ENCODE measurements at regions not wholly inside any gene's neighbourhood (a gene's known extent, or its start where the extent isn't known, plus 50 kb on each side); places are given as distances from the start of the nearest gene placed in this dataset.
"Not testable (repeated sequence)": the region's sequence is repeated elsewhere in the genome, so short reads cannot be mapped to it uniquely, and the experiment has no call there.

GRCh38 chr15:87704276-87704675 is 552.3 kb downstream of the NTRK3 start:
- no peaks in the 10 kb centered on the region for H3K4me1 Mint-ChIP-seq
- no peaks in the 10 kb centered on the region for H3K27me3 Mint-ChIP-seq
- no peak overlapping the region for H3K4me3 Mint-ChIP-seq
- ChIA-PET CTCF (no interaction called here), POLR2A (no interaction called here)
- H3K9me3 Mint-ChIP-seq = no peaks in the 10 kb centered on the region
- no peak for DNase-seq
- no peaks in the 10 kb centered on the region for H3K36me3 Mint-ChIP-seq (ENCODE audit: low read depth)
- no peak overlapping the region for H3K27ac Mint-ChIP-seq

GRCh38 chr15:87703327-87704111 is 553.0 kb downstream of the NTRK3 start:
- H3K4me3 Mint-ChIP-seq = no peak overlapping the region
- CTCF ChIA-PET = no interaction called here

GRCh38 chr15:87702270-87702669 is 554.3 kb downstream of the NTRK3 start:
- no peak for DNase-seq
- H3K36me3 Mint-ChIP-seq (ENCODE audit: low read depth) = no peaks in the 10 kb centered on the region
- H3K4me1 Mint-ChIP-seq = no peaks in the 10 kb centered on the region
- no peaks in the 10 kb centered on the region for H3K9me3 Mint-ChIP-seq
- no peak overlapping the region for H3K4me3 Mint-ChIP-seq
- no peaks in the 10 kb centered on the region for H3K27me3 Mint-ChIP-seq
- POLR2A ChIA-PET = no interaction called here
- H3K27ac Mint-ChIP-seq = no peak overlapping the region
- CTCF ChIA-PET = no interaction called here

More at GRCh38 chr15:87703327-87704111, 553.0 kb downstream of the NTRK3 start:
- no peaks in the 10 kb centered on the region for H3K36me3 Mint-ChIP-seq (ENCODE audit: low read depth)
- H3K4me1 Mint-ChIP-seq = no peaks in the 10 kb centered on the region
- no peaks in the 10 kb centered on the region for H3K9me3 Mint-ChIP-seq
- no peaks in the 10 kb centered on the region for H3K27me3 Mint-ChIP-seq
- H3K27ac Mint-ChIP-seq = no peak overlapping the region
- POLR2A ChIA-PET = no interaction called here
- DNase-seq = no peak

- H3K36me3 Mint-ChIP-seq (ENCODE audit: low read depth); H3K27ac Mint-ChIP-seq; DNase-seq; H3K27me3 Mint-ChIP-seq; CTCF ChIA-PET; H3K9me3 Mint-ChIP-seq; POLR2A ChIA-PET; H3K4me1 Mint-ChIP-seq; H3K4me3 Mint-ChIP-seq: not testable (repeated sequence)
Observed at GRCh38 chr15:87698467-87698866, 558.1 kb downstream of the NTRK3 start.

DNA sequence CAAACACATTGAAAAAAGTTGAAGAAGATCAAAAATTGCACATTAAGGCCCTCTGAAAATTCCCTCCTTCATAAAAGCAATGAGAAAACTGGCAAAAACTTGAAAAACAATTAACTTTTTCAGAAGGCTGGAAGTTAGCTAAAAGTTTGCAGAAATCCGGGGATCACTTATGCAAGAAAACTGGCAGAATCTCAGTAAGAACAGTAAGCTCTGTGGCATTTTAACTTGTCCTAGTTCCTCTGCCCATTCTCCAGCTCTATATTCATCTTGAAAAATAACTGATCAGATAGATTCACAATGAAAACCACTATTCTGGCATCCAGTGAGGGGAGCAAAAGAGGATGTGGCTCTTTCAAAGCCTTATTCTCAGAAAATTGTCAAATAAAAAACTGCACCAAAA is 566.8 kb downstream of the NTRK3 start:
- peaks cover 11% of the 10 kb centered on the region for H3K9me3 Mint-ChIP-seq
- no peaks in the 10 kb centered on the region for H3K27me3 Mint-ChIP-seq
- no peak overlapping the region for H3K4me3 Mint-ChIP-seq
- DNase-seq = no peak
- H3K4me1 Mint-ChIP-seq = peaks cover 6% of the 10 kb centered on the region
- POLR2A ChIA-PET = no interaction called here
- H3K36me3 Mint-ChIP-seq (ENCODE audit: low read depth) = no peaks in the 10 kb centered on the region
- H3K27ac Mint-ChIP-seq = no peak overlapping the region
- CTCF ChIA-PET = no interaction called here

- Mint-ChIP-seq H3K4me1 (peaks cover 6% of the 10 kb centered on the region), H3K27me3 (no peaks in the 10 kb centered on the region), H3K9me3 (peaks cover 15% of the 10 kb centered on the region), H3K4me3 (no peak overlapping the region), H3K36me3 (ENCODE audit: low read depth) (no peaks in the 10 kb centered on the region), H3K27ac (no peak overlapping the region)
- CTCF ChIA-PET = no interaction called here
- no peak for DNase-seq
- POLR2A ChIA-PET = no interaction called here
Observed at GRCh38 chr15:87687523-87687870, 569.0 kb downstream of the NTRK3 start.

GRCh38 chr15:87686841-87687522 is 569.6 kb downstream of the NTRK3 start:
- H3K4me3 Mint-ChIP-seq = no peak overlapping the region
- no peak for DNase-seq
- POLR2A ChIA-PET = no interaction called here

GRCh38 chr15:87686339-87686738 is 570.2 kb downstream of the NTRK3 start:
- Mint-ChIP-seq H3K27ac (no peak overlapping the region), H3K36me3 (ENCODE audit: low read depth) (no peaks in the 10 kb centered on the region), H3K27me3 (no peaks in the 10 kb centered on the region), H3K4me1 (peaks cover 11% of the 10 kb centered on the region), H3K4me3 (no peak overlapping the region), H3K9me3 (peaks cover 16% of the 10 kb centered on the region)
- ChIA-PET CTCF (no interaction called here), POLR2A (no interaction called here)
- no peak for DNase-seq

More at GRCh38 chr15:87686841-87687522, 569.6 kb downstream of the NTRK3 start:
- Mint-ChIP-seq H3K27ac (no peak overlapping the region), H3K4me1 (peaks cover 6% of the 10 kb centered on the region), H3K9me3 (peaks cover 14% of the 10 kb centered on the region), H3K36me3 (ENCODE audit: low read depth) (no peaks in the 10 kb centered on the region), H3K27me3 (no peaks in the 10 kb centered on the region)
- CTCF ChIA-PET = no interaction called here

- peaks cover 17% of the 10 kb centered on the region for H3K4me1 Mint-ChIP-seq
- ChIA-PET POLR2A (no interaction called here), CTCF (no interaction called here)
- H3K27me3 Mint-ChIP-seq = no peaks in the 10 kb centered on the region
- no peak overlapping the region for H3K4me3 Mint-ChIP-seq
- H3K9me3 Mint-ChIP-seq = peaks cover 33% of the 10 kb centered on the region
- H3K36me3 Mint-ChIP-seq (ENCODE audit: low read depth) = peaks cover 6% of the 10 kb centered on the region
- H3K27ac Mint-ChIP-seq = no peak overlapping the region
- DNase-seq = no peak
Observed at GRCh38 chr15:87682527-87682926, 574.0 kb downstream of the NTRK3 start.

DNA sequence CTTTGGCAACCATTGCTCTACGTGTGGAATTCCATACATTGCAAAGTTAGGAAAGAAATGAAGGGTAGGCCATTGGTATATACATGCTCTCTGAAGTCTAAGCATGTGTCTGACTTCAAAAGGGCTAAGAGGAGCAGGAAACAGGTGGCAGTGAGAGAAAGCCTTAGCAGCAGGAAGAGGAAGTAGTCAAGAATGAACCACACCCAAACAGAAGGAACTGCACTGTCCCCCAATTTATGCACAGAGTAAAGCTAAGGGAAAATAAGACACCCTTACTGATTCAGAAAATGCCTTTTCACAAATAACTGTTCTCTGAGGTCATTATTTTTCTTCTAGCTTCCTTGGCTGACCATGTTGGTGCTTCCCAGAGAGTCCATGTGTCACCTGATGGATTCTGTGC is 575.4 kb downstream of the NTRK3 start:
- Mint-ChIP-seq H3K27ac (peak overlapping the region; percentile 76), H3K27me3 (no peaks in the 10 kb centered on the region), H3K36me3 (ENCODE audit: low read depth) (peaks cover 6% of the 10 kb centered on the region), H3K9me3 (peaks cover 41% of the 10 kb centered on the region), H3K4me3 (no peak overlapping the region), H3K4me1 (peaks cover 17% of the 10 kb centered on the region)
- POLR2A ChIA-PET = no interaction called here
- CTCF ChIA-PET = interaction anchor here (0.6 kb wide), 1 partner anchor 140 kb away, joined by 3 read pairs; no protein-coding TSS in a partner anchor
- DNase-seq = no peak

GRCh38 chr15:87680208-87680607 is 576.3 kb downstream of the NTRK3 start:
- Mint-ChIP-seq H3K9me3 (peaks cover 41% of the 10 kb centered on the region), H3K27ac (no peak overlapping the region), H3K36me3 (ENCODE audit: low read depth) (peaks cover 6% of the 10 kb centered on the region), H3K4me3 (no peak overlapping the region), H3K4me1 (peaks cover 17% of the 10 kb centered on the region), H3K27me3 (no peaks in the 10 kb centered on the region)
- POLR2A ChIA-PET = no interaction called here
- CTCF ChIA-PET = no interaction called here
- DNase-seq = no peak

- DNase-seq = no peak
- Mint-ChIP-seq H3K36me3 (ENCODE audit: low read depth) (peaks cover 2% of the 10 kb centered on the region), H3K27me3 (no peaks in the 10 kb centered on the region), H3K4me1 (peaks cover 2% of the 10 kb centered on the region), H3K4me3 (no peak overlapping the region), H3K27ac (no peak overlapping the region), H3K9me3 (peaks cover 25% of the 10 kb centered on the region)
- CTCF ChIA-PET = no interaction called here
- POLR2A ChIA-PET = no interaction called here
Observed at GRCh38 chr15:87675271-87675670, 581.3 kb downstream of the NTRK3 start.

GRCh38 chr15:87672309-87673288 is 583.9 kb downstream of the NTRK3 start:
- Mint-ChIP-seq H3K36me3 (ENCODE audit: low read depth) (no peaks in the 10 kb centered on the region), H3K4me1 (no peaks in the 10 kb centered on the region), H3K4me3 (no peak overlapping the region), H3K27me3 (no peaks in the 10 kb centered on the region), H3K27ac (no peak overlapping the region), H3K9me3 (peaks cover 30% of the 10 kb centered on the region)
- POLR2A ChIA-PET = no interaction called here
- no peak for DNase-seq
- CTCF ChIA-PET = no interaction called here
